ENCODE measurements at regions not wholly inside any gene's neighbourhood (a gene's known extent, or its start where the extent isn't known, plus 50 kb on each side); places are given as distances from the start of the nearest gene placed in this dataset.

DNA sequence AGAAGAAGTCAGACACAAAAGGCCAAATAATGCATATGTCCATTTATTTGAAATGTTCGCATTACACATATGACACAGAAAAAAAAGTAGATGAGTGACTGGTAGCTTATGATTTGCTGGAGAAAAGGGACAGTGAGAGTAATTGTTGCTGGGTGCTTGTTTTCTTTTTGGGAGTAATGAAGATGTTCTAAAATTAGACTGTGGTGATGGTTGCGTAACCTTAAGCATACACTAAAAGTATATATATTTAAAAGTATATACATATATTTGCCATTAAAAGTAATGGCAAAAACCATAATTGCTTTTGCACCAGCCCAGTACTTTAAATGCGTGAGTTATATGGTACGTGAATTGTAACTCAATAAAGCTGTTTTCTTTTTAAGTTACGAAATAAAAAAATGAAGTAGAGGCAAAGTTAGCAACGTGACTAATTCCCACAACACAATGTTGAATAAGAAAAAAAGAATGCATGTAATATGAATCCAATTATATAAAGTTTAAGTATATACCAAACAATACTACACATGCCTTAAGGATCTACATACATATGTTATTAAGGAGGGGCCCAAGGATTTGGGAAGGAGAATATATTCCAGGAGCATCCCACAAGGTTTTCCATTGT, 360.4 kb upstream of the CELF2 start:
- H3K4me1 ChIP-seq: peaks cover 6% of the 10 kb centered on the region
- TF ChIP-seq, protein P1, sequence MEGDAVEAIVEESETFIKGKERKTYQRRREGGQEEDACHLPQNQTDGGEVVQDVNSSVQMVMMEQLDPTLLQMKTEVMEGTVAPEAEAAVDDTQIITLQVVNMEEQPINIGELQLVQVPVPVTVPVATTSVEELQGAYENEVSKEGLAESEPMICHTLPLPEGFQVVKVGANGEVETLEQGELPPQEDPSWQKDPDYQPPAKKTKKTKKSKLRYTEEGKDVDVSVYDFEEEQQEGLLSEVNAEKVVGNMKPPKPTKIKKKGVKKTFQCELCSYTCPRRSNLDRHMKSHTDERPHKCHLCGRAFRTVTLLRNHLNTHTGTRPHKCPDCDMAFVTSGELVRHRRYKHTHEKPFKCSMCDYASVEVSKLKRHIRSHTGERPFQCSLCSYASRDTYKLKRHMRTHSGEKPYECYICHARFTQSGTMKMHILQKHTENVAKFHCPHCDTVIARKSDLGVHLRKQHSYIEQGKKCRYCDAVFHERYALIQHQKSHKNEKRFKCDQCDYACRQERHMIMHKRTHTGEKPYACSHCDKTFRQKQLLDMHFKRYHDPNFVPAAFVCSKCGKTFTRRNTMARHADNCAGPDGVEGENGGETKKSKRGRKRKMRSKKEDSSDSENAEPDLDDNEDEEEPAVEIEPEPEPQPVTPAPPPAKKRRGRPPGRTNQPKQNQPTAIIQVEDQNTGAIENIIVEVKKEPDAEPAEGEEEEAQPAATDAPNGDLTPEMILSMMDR (IDR thresholded peaks at IDR 0.05): no peak
- TF ChIP-seq POLR2A (IDR thresholded peaks at IDR 0.05) (no peak), POLR2AphosphoS5 (IDR thresholded peaks at IDR 0.05; ENCODE audit: insufficient read depth in 1 of 2, low read depth in 1 of 2) (no peak)
- no peaks in the 10 kb centered on the region for H3K36me3 ChIP-seq
- intact Hi-C loops (cut with DNase I): no loop called here
- no peaks in the 10 kb centered on the region for H3K27me3 ChIP-seq
- no peak for DNase-seq (ENCODE audit: extremely low spot score in 2 of 2)
- no peak overlapping the region for H3K27ac ChIP-seq
- H3K4me3 ChIP-seq: no peak overlapping the region
- no peaks in the 10 kb centered on the region for H3K9me3 ChIP-seq

GRCh38 chr10:10658172-10658785, 359.4 kb upstream of the CELF2 start:
- Histone ChIP-seq H3K9me3 (no peaks in the 10 kb centered on the region), H3K4me3 (no peak overlapping the region), H3K27me3 (no peaks in the 10 kb centered on the region), H3K4me1 (peaks cover 6% of the 10 kb centered on the region), H3K27ac (no peak overlapping the region), H3K36me3 (no peaks in the 10 kb centered on the region)
- intact Hi-C loops (cut with DNase I): no loop called here
- TF ChIP-seq POLR2A (IDR thresholded peaks at IDR 0.05): no peak
- peak; percentile 10 to 34 for TF ChIP-seq POLR2AphosphoS5 (IDR thresholded peaks at IDR 0.05; ENCODE audit: insufficient read depth in 1 of 2, low read depth in 1 of 2)
- no peak for DNase-seq (ENCODE audit: extremely low spot score in 2 of 2)

DNA sequence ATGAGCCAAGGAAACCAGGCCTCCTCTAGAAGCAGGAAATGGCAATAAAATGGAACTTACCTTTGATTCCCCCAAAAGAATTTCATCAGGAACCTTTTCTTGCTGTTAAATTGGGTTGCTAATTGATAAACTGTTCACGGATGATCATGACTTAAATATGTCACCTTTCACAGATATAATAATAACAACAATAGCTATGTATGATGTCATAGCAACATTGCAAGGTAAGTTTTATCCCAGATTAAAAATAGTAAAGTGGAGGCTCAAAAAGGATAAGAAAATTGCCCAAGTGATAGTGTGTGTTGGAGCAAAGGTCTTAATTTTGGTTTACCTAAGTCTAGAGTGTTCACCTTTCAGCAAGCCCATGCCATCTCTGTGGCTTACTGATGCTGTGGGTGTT, 357.6 kb upstream of the CELF2 start:
- Histone ChIP-seq H3K27me3 (no peaks in the 10 kb centered on the region), H3K9me3 (no peaks in the 10 kb centered on the region), H3K27ac (no peak overlapping the region), H3K4me3 (no peak overlapping the region), H3K4me1 (peaks cover 6% of the 10 kb centered on the region), H3K36me3 (no peaks in the 10 kb centered on the region)
- no peak for DNase-seq (ENCODE audit: extremely low spot score in 2 of 2)
- TF ChIP-seq POLR2A (IDR thresholded peaks at IDR 0.05) (no peak), POLR2AphosphoS5 (IDR thresholded peaks at IDR 0.05; ENCODE audit: insufficient read depth in 1 of 2, low read depth in 1 of 2) (no peak)
- TF ChIP-seq, protein P1 (IDR thresholded peaks at IDR 0.05): no peak
- intact Hi-C loops (cut with DNase I): no loop called here

DNA sequence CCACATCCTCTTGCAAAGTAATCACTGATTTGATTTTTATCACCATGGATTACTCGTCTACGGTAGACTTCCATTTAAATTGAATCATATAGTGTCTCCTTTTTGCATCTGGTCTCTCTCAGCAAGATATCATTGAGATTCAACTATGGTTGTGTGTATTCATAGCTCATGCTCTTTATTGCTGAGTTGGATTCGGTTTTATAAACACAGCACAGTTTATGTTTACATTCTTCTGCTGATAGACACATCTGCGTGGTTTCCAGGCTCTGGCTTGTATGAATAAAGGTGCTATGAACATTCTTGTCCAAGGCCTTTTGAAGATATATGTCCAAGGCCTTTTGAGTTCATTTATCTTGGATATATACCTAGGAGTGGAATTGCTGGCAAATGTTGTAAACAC, 356.5 kb upstream of the CELF2 start:
- TF ChIP-seq POLR2A (IDR thresholded peaks at IDR 0.05) (no peak), POLR2AphosphoS5 (IDR thresholded peaks at IDR 0.05; ENCODE audit: insufficient read depth in 1 of 2, low read depth in 1 of 2) (no peak)
- TF ChIP-seq, protein P1 (IDR thresholded peaks at IDR 0.05): no peak
- no peak overlapping the region for H3K4me3 ChIP-seq
- no peaks in the 10 kb centered on the region for H3K36me3 ChIP-seq
- peaks cover 6% of the 10 kb centered on the region for H3K4me1 ChIP-seq
- DNase-seq (ENCODE audit: extremely low spot score in 2 of 2): no peak
- intact Hi-C loops (cut with DNase I): no loop called here
- no peaks in the 10 kb centered on the region for H3K9me3 ChIP-seq
- H3K27ac ChIP-seq: no peak overlapping the region
- H3K27me3 ChIP-seq: no peaks in the 10 kb centered on the region

- no peaks in the 10 kb centered on the region for H3K27me3 ChIP-seq
- no peak for DNase-seq (ENCODE audit: extremely low spot score in 2 of 2)
- TF ChIP-seq, protein P1 (IDR thresholded peaks at IDR 0.05): no peak
- TF ChIP-seq POLR2A (IDR thresholded peaks at IDR 0.05): no peak
- TF ChIP-seq POLR2AphosphoS5 (IDR thresholded peaks at IDR 0.05; ENCODE audit: insufficient read depth in 1 of 2, low read depth in 1 of 2): no peak
- H3K4me1 ChIP-seq: peaks cover 6% of the 10 kb centered on the region
- no peak overlapping the region for H3K27ac ChIP-seq
- H3K9me3 ChIP-seq: no peaks in the 10 kb centered on the region
- H3K4me3 ChIP-seq: no peak overlapping the region
- no peaks in the 10 kb centered on the region for H3K36me3 ChIP-seq
- intact Hi-C loops (cut with DNase I): no loop called here
These were observed 354.8 kb upstream of the CELF2 start for GRCh38 chr10:10662716-10663408.
